Pancreas (tissue), 10 donors: ENCODE measurements at regions not wholly inside any gene's neighbourhood (a gene's known extent, or its start where the extent isn't known, plus 50 kb on each side); places are given as distances from the start of the nearest gene placed in this dataset.

Experiments
- ATAC-seq, 4 donors: fragments of 200-7000 bp; cut with Tn5 transposase; one replicate each; pipeline versions ENCODE4 v1.8.0 to v1.9.1; 2020; ENCODE audit warnings: mild to moderate bottlenecking in 4 of 4, moderate library complexity in 4 of 4
- DNase-seq, 6 donors: peaks; one replicate each; pipeline ENCODE4 v3.0.0-alpha.2; 2020
- FAIRE-seq: peaks from 2 replicates; lab custom pipeline; 2012; peaks lifted over from hg19 to GRCh38; lab: Jason Lieb, UNC
- H3K27ac ChIP-seq, 4 donors: fragments of 200-600 bp; sonication (generic); 1 replicate in 3 of 4; 2 replicates in 1 of 4; pipeline versions ENCODE4 v1.5.0 to v1.8.0; 2020
- H3K27me3 ChIP-seq, 4 donors: fragments of 200-600 bp; one replicate each; pipeline ENCODE4 v1.8.0; 2021
- H3K36me3 ChIP-seq, 3 donors: fragments of 200-600 bp; sonication (generic) in 1 of 3; one replicate each; pipeline versions ENCODE4 v1.5.0 to v1.8.0; 2020 to 2021
- H3K4me1 ChIP-seq, 3 donors: fragments of 200-600 bp; one replicate each; pipeline ENCODE4 v1.8.0; 2021
- H3K4me3 ChIP-seq, 4 donors: fragments of 200-600 bp; sonication (generic) in 2 of 4; one replicate each; pipeline versions ENCODE4 v1.5.0 to v1.8.0; 2020 to 2021
- H3K9me3 ChIP-seq, 4 donors: fragments of 200-600 bp; one replicate each; pipeline ENCODE4 v1.8.0; 2021
- WGBS, 2 donors: extraction: QIAGEN DNeasy Blood & Tissue Kit; methylation state at CpG; one replicate each; pipeline ENCODE4 v1.1.7; 2013; 5-methylcytosine and 5-hydroxymethylcytosine counted together
- intact Hi-C, 3 donors: fragments of 100-400 bp; cut with DNase I; formaldehyde crosslinking; loops; one replicate each; pipeline versions ENCODE4 v1.11.1 to v1.14.2; 2022
- TF ChIP-seq, protein P1 (sequence below), 4 donors: fragments of 200-600 bp; sonication (generic) in 3 of 4; IDR thresholded peaks; one replicate each; pipeline versions ENCODE4 v1.5.0 to v1.8.0; 2021; ENCODE audit warnings: antibody characterized with exemption in 4 of 4
- donor health status: healthy with polysubstance abuse.
- donor health status: DM: no; HTN: no; CAD: no; lungs with moderate emphysema.
- donor health status: DM: no; HTN: no; CAD: no.
- donor health status: control.
- donor health status: control.
- donor health status: Bipolar disorder and iron deficiency.
- donor health status: DM: yes; HTN: yes; CAD: no.
- donor health status: DM: no; HTN: no; CAD: no.
- donor health status: DM: no; HTN: no; CAD: no.
- donor health status: DM: yes; HTN: yes; CAD: no.

- no peaks in the 10 kb centered on the region for H3K4me1 ChIP-seq
- FAIRE-seq (no peak), DNase-seq (no peak), ATAC-seq (no peak)
- TF ChIP-seq, protein P1, sequence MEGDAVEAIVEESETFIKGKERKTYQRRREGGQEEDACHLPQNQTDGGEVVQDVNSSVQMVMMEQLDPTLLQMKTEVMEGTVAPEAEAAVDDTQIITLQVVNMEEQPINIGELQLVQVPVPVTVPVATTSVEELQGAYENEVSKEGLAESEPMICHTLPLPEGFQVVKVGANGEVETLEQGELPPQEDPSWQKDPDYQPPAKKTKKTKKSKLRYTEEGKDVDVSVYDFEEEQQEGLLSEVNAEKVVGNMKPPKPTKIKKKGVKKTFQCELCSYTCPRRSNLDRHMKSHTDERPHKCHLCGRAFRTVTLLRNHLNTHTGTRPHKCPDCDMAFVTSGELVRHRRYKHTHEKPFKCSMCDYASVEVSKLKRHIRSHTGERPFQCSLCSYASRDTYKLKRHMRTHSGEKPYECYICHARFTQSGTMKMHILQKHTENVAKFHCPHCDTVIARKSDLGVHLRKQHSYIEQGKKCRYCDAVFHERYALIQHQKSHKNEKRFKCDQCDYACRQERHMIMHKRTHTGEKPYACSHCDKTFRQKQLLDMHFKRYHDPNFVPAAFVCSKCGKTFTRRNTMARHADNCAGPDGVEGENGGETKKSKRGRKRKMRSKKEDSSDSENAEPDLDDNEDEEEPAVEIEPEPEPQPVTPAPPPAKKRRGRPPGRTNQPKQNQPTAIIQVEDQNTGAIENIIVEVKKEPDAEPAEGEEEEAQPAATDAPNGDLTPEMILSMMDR (IDR thresholded peaks at IDR 0.05) = no peak
- intact Hi-C loops = no loop called here
- no peaks in the 10 kb centered on the region for H3K36me3 ChIP-seq
- H3K27me3 ChIP-seq = peaks cover 0 to 5% (median 0%) of the 10 kb centered on the region in 4 donors
- WGBS, 2 donors = 35 to 50% methylated on average over 7 of the region's 7 CpGs
- H3K4me3 ChIP-seq = no peak overlapping the region
- no peak overlapping the region for H3K27ac ChIP-seq
- no peaks in the 10 kb centered on the region for H3K9me3 ChIP-seq
Measured at GRCh38 chr18:77960791-77961410, 711.3 kb downstream of the GALR1 start.

GRCh38 chr18:77967071-77967470, 717.4 kb downstream of the GALR1 start:
- H3K36me3 ChIP-seq = no peaks in the 10 kb centered on the region
- H3K9me3 ChIP-seq = no peaks in the 10 kb centered on the region
- H3K27ac ChIP-seq = no peak overlapping the region
- no peak overlapping the region for H3K4me3 ChIP-seq
- WGBS, 2 donors = 49 to 60% methylated on average over 5 of the region's 5 CpGs
- FAIRE-seq = no peak
- no peak for DNase-seq
- H3K27me3 ChIP-seq = no peaks in the 10 kb centered on the region
- TF ChIP-seq, protein P1 (IDR thresholded peaks at IDR 0.05) = no peak
- ATAC-seq = no peak
- intact Hi-C loops = no loop called here
- H3K4me1 ChIP-seq = no peaks in the 10 kb centered on the region

DNA sequence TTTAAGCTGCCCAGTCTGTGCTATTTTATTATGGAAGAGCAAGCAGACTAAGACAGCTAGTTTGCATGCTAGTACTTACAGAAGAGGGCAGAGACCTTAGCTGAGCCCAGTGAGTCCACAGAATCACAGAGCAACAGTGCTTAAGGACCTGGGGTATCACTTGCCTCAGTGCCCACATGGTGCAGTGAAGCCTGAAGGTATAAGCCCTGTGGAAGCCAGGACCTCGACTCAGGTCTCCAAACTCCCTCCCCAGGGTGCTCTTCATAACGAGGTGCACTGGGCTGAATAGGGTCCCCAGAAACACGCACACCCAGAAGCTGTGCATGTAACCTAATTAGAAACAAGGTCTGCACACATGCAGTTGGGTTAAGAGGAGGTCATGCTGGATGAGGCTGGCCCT, 718.1 kb downstream of the GALR1 start:
- DNase-seq = no peak
- no peak overlapping the region for H3K4me3 ChIP-seq
- no peaks in the 10 kb centered on the region for H3K27me3 ChIP-seq
- intact Hi-C loops = no loop called here
- WGBS, 2 donors = 48 to 55% methylated on average over 3 of the region's 3 CpGs
- no peak for ATAC-seq
- TF ChIP-seq, protein P1 (IDR thresholded peaks at IDR 0.05) = no peak
- FAIRE-seq = no peak
- H3K36me3 ChIP-seq = no peaks in the 10 kb centered on the region
- no peaks in the 10 kb centered on the region for H3K9me3 ChIP-seq
- no peak overlapping the region for H3K27ac ChIP-seq
- no peaks in the 10 kb centered on the region for H3K4me1 ChIP-seq

- WGBS, 2 donors = 31 to 34% methylated on average over 2 of the region's 2 CpGs
- DNase-seq = no peak
- H3K27ac ChIP-seq = no peak overlapping the region
Measured at GRCh38 chr18:77969972-77970371, 720.3 kb downstream of the GALR1 start.

DNA sequence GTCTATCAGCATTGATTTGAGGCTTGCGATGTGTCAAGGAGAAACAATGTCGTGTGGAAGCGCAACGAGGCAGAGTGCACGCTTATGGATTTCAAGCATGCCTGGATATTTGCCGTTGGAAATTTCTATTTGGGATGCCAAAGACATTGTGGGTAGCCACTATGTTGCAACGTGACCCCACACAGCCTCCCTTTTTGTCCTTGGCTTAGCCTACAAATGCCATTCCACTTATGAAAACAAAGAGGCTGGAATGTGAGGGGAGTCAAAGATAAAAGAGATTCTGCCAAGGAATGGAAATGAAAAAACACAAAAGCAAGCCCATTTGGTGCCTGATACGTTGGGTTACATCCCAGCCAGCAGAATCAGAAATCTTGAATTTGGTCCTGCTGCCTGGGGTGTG, 721.2 kb downstream of the GALR1 start:
- FAIRE-seq = no peak
- 53 to 66% methylated on average over 8 of the region's 8 CpGs for WGBS, 2 donors

More at GRCh38 chr18:77969972-77970371, 720.3 kb downstream of the GALR1 start:
- Histone ChIP-seq H3K4me1 (no peaks in the 10 kb centered on the region), H3K9me3 (no peaks in the 10 kb centered on the region), H3K4me3 (no peak overlapping the region), H3K27me3 (no peaks in the 10 kb centered on the region), H3K36me3 (no peaks in the 10 kb centered on the region)
- TF ChIP-seq, protein P1 (IDR thresholded peaks at IDR 0.05) = no peak
- intact Hi-C loops = no loop called here
- ATAC-seq = no peak
- no peak for FAIRE-seq

More for the DNA sequence above, 721.2 kb downstream of the GALR1 start:
- intact Hi-C loops = no loop called here
- Histone ChIP-seq H3K4me1 (no peaks in the 10 kb centered on the region), H3K4me3 (no peak overlapping the region), H3K9me3 (no peaks in the 10 kb centered on the region), H3K27me3 (no peaks in the 10 kb centered on the region), H3K36me3 (no peaks in the 10 kb centered on the region), H3K27ac (no peak overlapping the region)
- no peak for ATAC-seq
- TF ChIP-seq, protein P1 (IDR thresholded peaks at IDR 0.05) = no peak
- no peak for DNase-seq
